HEK293 (cell line): ENCODE measurements at regions not wholly inside any gene's neighbourhood (a gene's known extent, or its start where the extent isn't known, plus 50 kb on each side); places are given as distances from the start of the nearest gene placed in this dataset.

ENCODE experiments used
- FEZF1 ChIP-seq: fragments of 450-650 bp; formaldehyde crosslinking; IDR thresholded peaks from 2 replicates; pipeline ENCODE4 v1.5.1; 2016; ENCODE audit warnings: missing biosample characterization, missing genetic modification characterization
- HIC1 ChIP-seq: fragments of 450-650 bp; formaldehyde crosslinking; IDR thresholded peaks from 2 replicates; pipeline ENCODE4 v1.5.1; 2016; ENCODE audit warnings: missing biosample characterization, missing genetic modification characterization
- HOXD13 ChIP-seq: sonication (generic); formaldehyde crosslinking; IDR thresholded peaks from 2 replicates; pipeline ENCODE4 v1.8.0; 2022; ENCODE audit warnings: missing genetic modification reagents, borderline replicate concordance
- REPIN1 ChIP-seq: fragments of 450-650 bp; formaldehyde crosslinking; IDR thresholded peaks from 2 replicates; pipeline ENCODE4 v1.5.1; 2017; ENCODE audit warnings: missing biosample characterization, missing genetic modification characterization, low read depth
- SP2 ChIP-seq: fragments of 450-650 bp; formaldehyde crosslinking; IDR thresholded peaks from 2 replicates; pipeline ENCODE4 v1.5.1; 2016; ENCODE audit warnings: missing biosample characterization, missing genetic modification characterization
- SP7 ChIP-seq: fragments of 450-650 bp; formaldehyde crosslinking; IDR thresholded peaks from 2 replicates; pipeline ENCODE4 v1.5.1; 2016; ENCODE audit warnings: missing biosample characterization, missing genetic modification characterization
- YY2 ChIP-seq: fragments of 450-650 bp; formaldehyde crosslinking; IDR thresholded peaks from 2 replicates; pipeline ENCODE4 v1.5.1; 2016; ENCODE audit warnings: missing biosample characterization, missing genetic modification characterization
- ZBTB17 ChIP-seq: fragments of 450-650 bp; formaldehyde crosslinking; IDR thresholded peaks from 2 replicates; pipeline ENCODE4 v1.5.1; 2016; ENCODE audit warnings: missing biosample characterization, missing genetic modification characterization
- ZBTB20 ChIP-seq: fragments of 450-650 bp; formaldehyde crosslinking; IDR thresholded peaks from 2 replicates; pipeline ENCODE4 v1.5.1; 2016; ENCODE audit warnings: missing biosample characterization, missing genetic modification characterization
- ZFP69B ChIP-seq: fragments of 450-650 bp; formaldehyde crosslinking; IDR thresholded peaks from 2 replicates; pipeline ENCODE4 v1.5.1; 2016; ENCODE audit warnings: missing biosample characterization, missing genetic modification characterization
- ZNF10 ChIP-seq: fragments of 450-650 bp; formaldehyde crosslinking; IDR thresholded peaks from 2 replicates; pipeline ENCODE4 v1.5.1; 2017; ENCODE audit warnings: missing biosample characterization, missing genetic modification characterization
- ZNF146 ChIP-seq: fragments of 450-650 bp; formaldehyde crosslinking; IDR thresholded peaks from 2 replicates; pipeline ENCODE4 v1.5.1; 2016; ENCODE audit warnings: missing biosample characterization, missing genetic modification characterization
- ZNF184 ChIP-seq: fragments of 450-650 bp; IDR thresholded peaks from 2 replicates; pipeline ENCODE4 v1.5.1; 2018; ENCODE audit warnings: missing biosample characterization, mild to moderate bottlenecking, missing genetic modification characterization
- ZNF202 ChIP-seq: fragments of 450-650 bp; formaldehyde crosslinking; IDR thresholded peaks from 2 replicates; pipeline ENCODE4 v1.5.1; 2016; ENCODE audit warnings: missing biosample characterization, missing genetic modification characterization, borderline replicate concordance
- ZNF211 ChIP-seq: fragments of 450-650 bp; formaldehyde crosslinking; IDR thresholded peaks from 2 replicates; pipeline ENCODE4 v1.5.1; 2016; ENCODE audit warnings: low read depth, missing biosample characterization, missing genetic modification characterization
- ZNF223 ChIP-seq: fragments of 450-650 bp; formaldehyde crosslinking; IDR thresholded peaks from 2 replicates; pipeline ENCODE4 v1.5.1; 2016; ENCODE audit warnings: missing biosample characterization, missing genetic modification characterization
- ZNF24 ChIP-seq: fragments of 450-650 bp; formaldehyde crosslinking; IDR thresholded peaks from 2 replicates; pipeline ENCODE4 v1.5.1; 2016; ENCODE audit warnings: missing biosample characterization, missing genetic modification characterization
- ZNF26 ChIP-seq: fragments of 450-650 bp; formaldehyde crosslinking; IDR thresholded peaks from 2 replicates; pipeline ENCODE4 v1.5.1; 2016; ENCODE audit warnings: missing biosample characterization, missing genetic modification characterization
- ZNF311 ChIP-seq: fragments of 450-650 bp; formaldehyde crosslinking; IDR thresholded peaks from 2 replicates; pipeline ENCODE4 v1.5.1; 2017; ENCODE audit warnings: missing biosample characterization, missing genetic modification characterization, borderline replicate concordance
- ZNF350 ChIP-seq: fragments of 450-650 bp; formaldehyde crosslinking; IDR thresholded peaks from 2 replicates; pipeline ENCODE4 v1.5.0; 2017; ENCODE audit warnings: missing biosample characterization, mild to moderate bottlenecking, missing genetic modification characterization
- ZNF398 ChIP-seq: fragments of 450-650 bp; formaldehyde crosslinking; IDR thresholded peaks from 2 replicates; pipeline ENCODE4 v1.5.1; 2017; ENCODE audit warnings: missing biosample characterization, missing genetic modification characterization
- ZNF501 ChIP-seq: fragments of 450-650 bp; formaldehyde crosslinking; IDR thresholded peaks from 2 replicates; pipeline ENCODE4 v1.5.1; 2016; ENCODE audit warnings: missing biosample characterization, missing genetic modification characterization
- ZNF555 ChIP-seq: fragments of 450-650 bp; formaldehyde crosslinking; conservative IDR thresholded peaks from 2 replicates; pipeline ENCODE4 v1.5.1; 2017; ENCODE audit warnings: missing biosample characterization, mild to moderate bottlenecking, missing genetic modification characterization, inconsistent platforms
- ZNF610 ChIP-seq: fragments of 450-650 bp; formaldehyde crosslinking; IDR thresholded peaks from 2 replicates; pipeline ENCODE4 v1.5.1; 2016; ENCODE audit warnings: missing biosample characterization, missing genetic modification characterization, borderline replicate concordance
- ZNF629 ChIP-seq: fragments of 450-650 bp; formaldehyde crosslinking; IDR thresholded peaks from 2 replicates; pipeline ENCODE4 v1.5.1; 2017; ENCODE audit warnings: missing biosample characterization, missing genetic modification characterization
- ZNF830 ChIP-seq: fragments of 450-650 bp; IDR thresholded peaks from 2 replicates; pipeline ENCODE4 v1.5.0; 2018; ENCODE audit warnings: missing biosample characterization, missing genetic modification characterization, low read depth, mild to moderate bottlenecking, moderate library complexity
- TF ChIP-seq, protein P1 (sequence below): fragments of 450-650 bp; formaldehyde crosslinking; conservative IDR thresholded peaks from 2 replicates; pipeline ENCODE4 v1.5.1; 2016; ENCODE audit warnings: low read depth, missing biosample characterization, missing genetic modification characterization
- TF ChIP-seq, protein P2 (sequence below): fragments of 450-650 bp; formaldehyde crosslinking; IDR thresholded peaks from 2 replicates; pipeline ENCODE4 v1.5.1; 2016; ENCODE audit warnings: missing biosample characterization, missing genetic modification characterization
- TF ChIP-seq, protein P3 (sequence below): fragments of 450-650 bp; formaldehyde crosslinking; IDR thresholded peaks from 2 replicates; pipeline ENCODE4 v1.5.1; 2016; ENCODE audit warnings: missing biosample characterization, missing genetic modification characterization

GRCh38 chr10:3525832-3526449, 259.1 kb downstream of the KLF6 start (continued):
- TF ChIP-seq, protein P1, sequence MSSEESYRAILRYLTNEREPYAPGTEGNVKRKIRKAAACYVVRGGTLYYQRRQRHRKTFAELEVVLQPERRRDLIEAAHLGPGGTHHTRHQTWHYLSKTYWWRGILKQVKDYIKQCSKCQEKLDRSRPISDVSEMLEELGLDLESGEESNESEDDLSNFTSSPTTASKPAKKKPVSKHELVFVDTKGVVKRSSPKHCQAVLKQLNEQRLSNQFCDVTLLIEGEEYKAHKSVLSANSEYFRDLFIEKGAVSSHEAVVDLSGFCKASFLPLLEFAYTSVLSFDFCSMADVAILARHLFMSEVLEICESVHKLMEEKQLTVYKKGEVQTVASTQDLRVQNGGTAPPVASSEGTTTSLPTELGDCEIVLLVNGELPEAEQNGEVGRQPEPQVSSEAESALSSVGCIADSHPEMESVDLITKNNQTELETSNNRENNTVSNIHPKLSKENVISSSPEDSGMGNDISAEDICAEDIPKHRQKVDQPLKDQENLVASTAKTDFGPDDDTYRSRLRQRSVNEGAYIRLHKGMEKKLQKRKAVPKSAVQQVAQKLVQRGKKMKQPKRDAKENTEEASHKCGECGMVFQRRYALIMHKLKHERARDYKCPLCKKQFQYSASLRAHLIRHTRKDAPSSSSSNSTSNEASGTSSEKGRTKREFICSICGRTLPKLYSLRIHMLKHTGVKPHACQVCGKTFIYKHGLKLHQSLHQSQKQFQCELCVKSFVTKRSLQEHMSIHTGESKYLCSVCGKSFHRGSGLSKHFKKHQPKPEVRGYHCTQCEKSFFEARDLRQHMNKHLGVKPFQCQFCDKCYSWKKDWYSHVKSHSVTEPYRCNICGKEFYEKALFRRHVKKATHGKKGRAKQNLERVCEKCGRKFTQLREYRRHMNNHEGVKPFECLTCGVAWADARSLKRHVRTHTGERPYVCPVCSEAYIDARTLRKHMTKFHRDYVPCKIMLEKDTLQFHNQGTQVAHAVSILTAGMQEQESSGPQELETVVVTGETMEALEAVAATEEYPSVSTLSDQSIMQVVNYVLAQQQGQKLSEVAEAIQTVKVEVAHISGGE = no peak
- TF ChIP-seq ZNF398 (tag by site-specific recombination) (no peak), ZFP69B (tag by site-specific recombination) (no peak), ZNF223 (tag by site-specific recombination) (no peak), ZNF202 (tag by site-specific recombination) (no peak), ZNF26 (tag by site-specific recombination) (no peak), ZNF24 (no peak), ZNF211 (tag by site-specific recombination) (no peak), HOXD13 (CRISPR knock-in tag) (no peak), ZNF629 (tag by site-specific recombination) (peak; percentile 66), ZNF610 (tag by site-specific recombination) (no peak), ZNF311 (tag by site-specific recombination) (no peak), HIC1 (tag by site-specific recombination) (peak; percentile 57), FEZF1 (tag by site-specific recombination) (no peak), SP7 (tag by site-specific recombination) (peak; percentile 60), SP2 (tag by site-specific recombination) (no peak), ZNF555 (no peak), YY2 (tag by site-specific recombination) (no peak), ZBTB17 (tag by site-specific recombination) (peak; percentile 76), ZNF501 (no peak), REPIN1 (tag by site-specific recombination) (no peak), ZNF10 (no peak), ZNF146 (tag by site-specific recombination) (no peak), ZNF350 (tag by site-specific recombination) (no peak), ZBTB20 (tag by site-specific recombination) (no peak), ZNF184 (tag by site-specific recombination) (0 out of 2 replicates have a peak, but pooled peaks have one; percentile 52), ZNF830 (no peak)
- TF ChIP-seq, protein P2, sequence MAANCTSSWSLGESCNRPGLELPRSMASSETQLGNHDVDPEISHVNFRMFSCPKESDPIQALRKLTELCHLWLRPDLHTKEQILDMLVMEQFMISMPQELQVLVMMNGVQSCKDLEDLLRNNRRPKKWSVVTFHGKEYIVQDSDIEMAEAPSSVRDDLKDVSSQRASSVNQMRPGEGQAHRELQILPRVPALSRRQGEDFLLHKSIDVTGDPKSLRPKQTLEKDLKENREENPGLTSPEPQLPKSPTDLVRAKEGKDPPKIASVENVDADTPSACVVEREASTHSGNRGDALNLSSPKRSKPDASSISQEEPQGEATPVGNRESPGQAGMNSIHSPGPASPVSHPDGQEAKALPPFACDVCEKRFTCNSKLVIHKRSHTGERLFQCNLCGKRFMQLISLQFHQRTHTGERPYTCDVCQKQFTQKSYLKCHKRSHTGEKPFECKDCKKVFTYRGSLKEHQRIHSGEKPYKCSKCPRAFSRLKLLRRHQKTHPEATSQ (tag by site-specific recombination) = no peak
- TF ChIP-seq, protein P3, sequence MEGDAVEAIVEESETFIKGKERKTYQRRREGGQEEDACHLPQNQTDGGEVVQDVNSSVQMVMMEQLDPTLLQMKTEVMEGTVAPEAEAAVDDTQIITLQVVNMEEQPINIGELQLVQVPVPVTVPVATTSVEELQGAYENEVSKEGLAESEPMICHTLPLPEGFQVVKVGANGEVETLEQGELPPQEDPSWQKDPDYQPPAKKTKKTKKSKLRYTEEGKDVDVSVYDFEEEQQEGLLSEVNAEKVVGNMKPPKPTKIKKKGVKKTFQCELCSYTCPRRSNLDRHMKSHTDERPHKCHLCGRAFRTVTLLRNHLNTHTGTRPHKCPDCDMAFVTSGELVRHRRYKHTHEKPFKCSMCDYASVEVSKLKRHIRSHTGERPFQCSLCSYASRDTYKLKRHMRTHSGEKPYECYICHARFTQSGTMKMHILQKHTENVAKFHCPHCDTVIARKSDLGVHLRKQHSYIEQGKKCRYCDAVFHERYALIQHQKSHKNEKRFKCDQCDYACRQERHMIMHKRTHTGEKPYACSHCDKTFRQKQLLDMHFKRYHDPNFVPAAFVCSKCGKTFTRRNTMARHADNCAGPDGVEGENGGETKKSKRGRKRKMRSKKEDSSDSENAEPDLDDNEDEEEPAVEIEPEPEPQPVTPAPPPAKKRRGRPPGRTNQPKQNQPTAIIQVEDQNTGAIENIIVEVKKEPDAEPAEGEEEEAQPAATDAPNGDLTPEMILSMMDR (tag by site-specific recombination) = no peak
